Chondrocyte (in vitro differentiated cells): ENCODE measurements at regions not wholly inside any gene's neighbourhood (a gene's known extent, or its start where the extent isn't known, plus 50 kb on each side); places are given as distances from the start of the nearest gene placed in this dataset.

ENCODE experiments used
- DNase-seq: peaks from one replicate; pipeline ENCODE4 v3.0.0; 2021; ENCODE audit warnings: mixed read lengths, low spot score
- H3K27ac Mint-ChIP-seq: one replicate; pipeline ENCODE4 v1.8.0; 2021; ENCODE audit warnings: mild to moderate bottlenecking, moderate library complexity, mixed read lengths; ENCODE audit not compliant: unreplicated experiment
- H3K27me3 Mint-ChIP-seq: 2 replicates; pipeline ENCODE4 v1.8.0; 2021; ENCODE audit warnings: low read depth, mixed read lengths
- H3K36me3 Mint-ChIP-seq: 2 replicates; pipeline ENCODE4 v1.8.0; 2021; ENCODE audit warnings: low read depth, mixed read lengths
- H3K4me1 Mint-ChIP-seq: 2 replicates; pipeline ENCODE4 v1.8.0; 2021; ENCODE audit warnings: low read depth, mild to moderate bottlenecking, mixed read lengths
- H3K4me3 Mint-ChIP-seq: one replicate; pipeline ENCODE4 v1.8.0; 2021; ENCODE audit warnings: mild to moderate bottlenecking, moderate library complexity, mixed read lengths; ENCODE audit not compliant: unreplicated experiment
- H3K9me3 Mint-ChIP-seq: 2 replicates; pipeline ENCODE4 v1.8.0; 2021; ENCODE audit warnings: low read depth, mixed read lengths
- TF ChIP-seq, protein P1 (sequence below): fragments of 200-600 bp; sonication (generic); IDR thresholded peaks from 2 replicates; pipeline ENCODE4 v1.5.0; 2021; ENCODE audit warnings: antibody characterized with exemption, mild to moderate bottlenecking, moderate library complexity

DNA sequence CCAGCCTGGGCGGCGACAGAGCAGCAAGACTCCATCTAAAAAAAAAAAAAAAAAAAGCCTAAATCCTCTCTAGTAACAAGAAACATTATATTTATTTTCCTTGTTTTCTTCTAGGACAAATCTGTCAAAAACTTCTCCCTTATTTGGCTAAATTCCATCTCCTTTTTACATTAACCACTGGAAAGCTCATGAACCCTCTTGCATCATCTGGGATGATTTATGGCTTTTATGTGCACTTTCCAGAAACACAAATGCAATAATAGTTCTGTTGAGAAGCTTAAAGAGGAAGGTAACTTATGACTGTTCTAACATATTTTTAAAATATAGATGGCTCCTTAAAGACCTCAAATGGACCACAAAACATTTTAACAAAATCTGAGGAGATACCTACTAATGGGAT is 526.1 kb upstream of the SPTLC3 start:
- Mint-ChIP-seq H3K4me1 (no peaks in the 10 kb centered on the region), H3K27ac (no peak overlapping the region), H3K27me3 (peaks cover 1% of the 10 kb centered on the region), H3K9me3 (peaks cover 5% of the 10 kb centered on the region), H3K36me3 (no peaks in the 10 kb centered on the region), H3K4me3 (no peak overlapping the region)
- TF ChIP-seq, protein P1, sequence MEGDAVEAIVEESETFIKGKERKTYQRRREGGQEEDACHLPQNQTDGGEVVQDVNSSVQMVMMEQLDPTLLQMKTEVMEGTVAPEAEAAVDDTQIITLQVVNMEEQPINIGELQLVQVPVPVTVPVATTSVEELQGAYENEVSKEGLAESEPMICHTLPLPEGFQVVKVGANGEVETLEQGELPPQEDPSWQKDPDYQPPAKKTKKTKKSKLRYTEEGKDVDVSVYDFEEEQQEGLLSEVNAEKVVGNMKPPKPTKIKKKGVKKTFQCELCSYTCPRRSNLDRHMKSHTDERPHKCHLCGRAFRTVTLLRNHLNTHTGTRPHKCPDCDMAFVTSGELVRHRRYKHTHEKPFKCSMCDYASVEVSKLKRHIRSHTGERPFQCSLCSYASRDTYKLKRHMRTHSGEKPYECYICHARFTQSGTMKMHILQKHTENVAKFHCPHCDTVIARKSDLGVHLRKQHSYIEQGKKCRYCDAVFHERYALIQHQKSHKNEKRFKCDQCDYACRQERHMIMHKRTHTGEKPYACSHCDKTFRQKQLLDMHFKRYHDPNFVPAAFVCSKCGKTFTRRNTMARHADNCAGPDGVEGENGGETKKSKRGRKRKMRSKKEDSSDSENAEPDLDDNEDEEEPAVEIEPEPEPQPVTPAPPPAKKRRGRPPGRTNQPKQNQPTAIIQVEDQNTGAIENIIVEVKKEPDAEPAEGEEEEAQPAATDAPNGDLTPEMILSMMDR = no peak
- DNase-seq = no peak

DNA sequence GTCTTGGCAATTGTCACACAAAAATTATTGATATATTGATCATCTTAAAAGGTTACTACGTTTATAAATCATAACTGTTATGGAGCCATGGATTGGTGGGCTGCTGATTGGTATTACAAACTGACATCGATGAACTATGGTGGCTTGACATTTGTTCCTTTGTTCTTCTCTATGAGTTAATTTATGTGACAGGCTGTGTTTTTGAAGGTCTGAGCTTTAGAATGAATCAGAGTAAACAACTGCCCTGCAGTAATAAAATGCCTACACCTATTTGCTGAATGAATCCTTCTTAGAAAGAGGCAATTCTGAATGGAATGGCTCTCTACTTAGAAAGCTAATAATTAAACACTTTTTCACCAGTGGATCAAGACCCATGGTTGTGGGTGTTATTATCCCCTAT is 506.3 kb upstream of the SPTLC3 start:
- Mint-ChIP-seq H3K27ac (no peak overlapping the region), H3K36me3 (no peaks in the 10 kb centered on the region), H3K4me1 (no peaks in the 10 kb centered on the region), H3K9me3 (peaks cover 7% of the 10 kb centered on the region), H3K4me3 (no peak overlapping the region), H3K27me3 (peaks cover 1% of the 10 kb centered on the region)
- DNase-seq = no peak
- TF ChIP-seq, protein P1 = no peak

DNA sequence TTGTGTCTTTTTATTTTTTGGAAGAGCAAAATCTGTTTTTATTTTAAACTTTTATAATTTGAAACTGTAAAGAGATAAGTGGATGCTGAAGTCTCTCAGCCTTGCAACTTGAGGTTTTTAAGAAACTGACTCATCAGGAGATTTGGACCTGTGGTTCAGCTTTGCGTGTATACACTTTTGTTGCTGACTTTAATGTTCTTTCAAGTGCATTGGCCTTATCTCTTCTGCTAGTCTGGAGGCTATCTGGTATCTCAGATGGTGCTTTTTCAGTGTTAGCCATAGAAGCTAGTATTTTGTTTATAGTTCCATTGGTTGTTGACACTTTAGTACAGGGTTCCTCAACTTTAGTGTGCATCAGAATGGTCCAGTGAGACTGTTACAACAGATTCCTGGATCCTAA is 504.0 kb upstream of the SPTLC3 start:
- TF ChIP-seq, protein P1 = no peak
- no peak overlapping the region for H3K27ac Mint-ChIP-seq
- H3K9me3 Mint-ChIP-seq = peaks cover 6% of the 10 kb centered on the region
- no peak for DNase-seq
- H3K4me1 Mint-ChIP-seq = no peaks in the 10 kb centered on the region
- no peak overlapping the region for H3K4me3 Mint-ChIP-seq
- H3K36me3 Mint-ChIP-seq = no peaks in the 10 kb centered on the region
- peaks cover 4% of the 10 kb centered on the region for H3K27me3 Mint-ChIP-seq

DNA sequence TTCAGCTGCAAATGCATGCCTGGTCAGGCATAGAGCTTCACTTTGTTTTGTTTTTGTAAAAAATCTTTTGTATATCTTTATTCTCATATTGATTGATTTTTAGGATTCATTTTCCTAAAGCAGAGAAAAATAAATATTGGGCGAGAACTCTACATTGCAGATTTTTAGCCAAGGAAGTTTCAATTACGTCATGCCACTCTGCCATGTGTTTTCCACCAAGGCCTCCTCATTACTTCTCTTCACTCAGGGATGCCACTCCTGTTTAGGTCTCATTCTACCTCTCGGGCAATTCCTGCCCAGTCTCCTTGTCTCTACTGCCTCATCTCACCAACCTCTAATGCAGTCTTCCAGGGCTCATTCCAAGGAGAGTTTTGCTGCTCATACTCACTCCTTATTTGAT is 497.3 kb upstream of the SPTLC3 start:
- Mint-ChIP-seq H3K9me3 (peaks cover 2% of the 10 kb centered on the region), H3K36me3 (no peaks in the 10 kb centered on the region), H3K4me3 (no peak overlapping the region), H3K27ac (no peak overlapping the region), H3K4me1 (no peaks in the 10 kb centered on the region), H3K27me3 (peaks cover 4% of the 10 kb centered on the region)
- no peak for DNase-seq
- TF ChIP-seq, protein P1 = no peak

DNA sequence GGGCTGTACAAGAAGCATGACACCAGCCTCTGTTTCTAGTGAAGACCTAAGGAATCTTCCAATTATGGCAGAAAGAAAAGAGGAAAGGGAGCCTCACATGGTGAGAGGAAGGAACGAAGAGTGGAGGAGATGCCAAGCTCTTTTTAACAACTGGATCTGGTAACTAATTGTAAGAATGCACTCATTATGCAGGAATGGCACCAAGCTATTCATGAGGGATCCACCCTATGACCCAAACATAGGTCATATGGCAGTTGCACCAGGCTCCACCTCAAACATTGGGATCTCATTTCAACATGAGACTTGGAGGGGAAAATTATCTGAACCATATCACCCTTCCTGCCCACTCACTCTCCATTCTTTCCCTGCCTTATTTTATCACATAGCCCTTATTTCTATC is 496.0 kb upstream of the SPTLC3 start:
- peaks cover 2% of the 10 kb centered on the region for H3K9me3 Mint-ChIP-seq
- H3K36me3 Mint-ChIP-seq = no peaks in the 10 kb centered on the region
- H3K27ac Mint-ChIP-seq = no peak overlapping the region
- DNase-seq = no peak
- TF ChIP-seq, protein P1 = no peak
- no peaks in the 10 kb centered on the region for H3K4me1 Mint-ChIP-seq
- H3K27me3 Mint-ChIP-seq = peaks cover 4% of the 10 kb centered on the region
- no peak overlapping the region for H3K4me3 Mint-ChIP-seq
